ENCODE measurements at regions not wholly inside any gene's neighbourhood (a gene's known extent, or its start where the extent isn't known, plus 50 kb on each side); places are given as distances from the start of the nearest gene placed in this dataset.

GRCh38 chr2:153005071-153005730 lies 286.8 kb downstream of the ARL6IP6 start (continued):
- TF ChIP-seq, protein P1, sequence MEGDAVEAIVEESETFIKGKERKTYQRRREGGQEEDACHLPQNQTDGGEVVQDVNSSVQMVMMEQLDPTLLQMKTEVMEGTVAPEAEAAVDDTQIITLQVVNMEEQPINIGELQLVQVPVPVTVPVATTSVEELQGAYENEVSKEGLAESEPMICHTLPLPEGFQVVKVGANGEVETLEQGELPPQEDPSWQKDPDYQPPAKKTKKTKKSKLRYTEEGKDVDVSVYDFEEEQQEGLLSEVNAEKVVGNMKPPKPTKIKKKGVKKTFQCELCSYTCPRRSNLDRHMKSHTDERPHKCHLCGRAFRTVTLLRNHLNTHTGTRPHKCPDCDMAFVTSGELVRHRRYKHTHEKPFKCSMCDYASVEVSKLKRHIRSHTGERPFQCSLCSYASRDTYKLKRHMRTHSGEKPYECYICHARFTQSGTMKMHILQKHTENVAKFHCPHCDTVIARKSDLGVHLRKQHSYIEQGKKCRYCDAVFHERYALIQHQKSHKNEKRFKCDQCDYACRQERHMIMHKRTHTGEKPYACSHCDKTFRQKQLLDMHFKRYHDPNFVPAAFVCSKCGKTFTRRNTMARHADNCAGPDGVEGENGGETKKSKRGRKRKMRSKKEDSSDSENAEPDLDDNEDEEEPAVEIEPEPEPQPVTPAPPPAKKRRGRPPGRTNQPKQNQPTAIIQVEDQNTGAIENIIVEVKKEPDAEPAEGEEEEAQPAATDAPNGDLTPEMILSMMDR (conservative IDR thresholded peaks at IDR 0.05; ENCODE audit: low read depth in 2 of 2) = no peak
- TF ChIP-seq, protein P2, sequence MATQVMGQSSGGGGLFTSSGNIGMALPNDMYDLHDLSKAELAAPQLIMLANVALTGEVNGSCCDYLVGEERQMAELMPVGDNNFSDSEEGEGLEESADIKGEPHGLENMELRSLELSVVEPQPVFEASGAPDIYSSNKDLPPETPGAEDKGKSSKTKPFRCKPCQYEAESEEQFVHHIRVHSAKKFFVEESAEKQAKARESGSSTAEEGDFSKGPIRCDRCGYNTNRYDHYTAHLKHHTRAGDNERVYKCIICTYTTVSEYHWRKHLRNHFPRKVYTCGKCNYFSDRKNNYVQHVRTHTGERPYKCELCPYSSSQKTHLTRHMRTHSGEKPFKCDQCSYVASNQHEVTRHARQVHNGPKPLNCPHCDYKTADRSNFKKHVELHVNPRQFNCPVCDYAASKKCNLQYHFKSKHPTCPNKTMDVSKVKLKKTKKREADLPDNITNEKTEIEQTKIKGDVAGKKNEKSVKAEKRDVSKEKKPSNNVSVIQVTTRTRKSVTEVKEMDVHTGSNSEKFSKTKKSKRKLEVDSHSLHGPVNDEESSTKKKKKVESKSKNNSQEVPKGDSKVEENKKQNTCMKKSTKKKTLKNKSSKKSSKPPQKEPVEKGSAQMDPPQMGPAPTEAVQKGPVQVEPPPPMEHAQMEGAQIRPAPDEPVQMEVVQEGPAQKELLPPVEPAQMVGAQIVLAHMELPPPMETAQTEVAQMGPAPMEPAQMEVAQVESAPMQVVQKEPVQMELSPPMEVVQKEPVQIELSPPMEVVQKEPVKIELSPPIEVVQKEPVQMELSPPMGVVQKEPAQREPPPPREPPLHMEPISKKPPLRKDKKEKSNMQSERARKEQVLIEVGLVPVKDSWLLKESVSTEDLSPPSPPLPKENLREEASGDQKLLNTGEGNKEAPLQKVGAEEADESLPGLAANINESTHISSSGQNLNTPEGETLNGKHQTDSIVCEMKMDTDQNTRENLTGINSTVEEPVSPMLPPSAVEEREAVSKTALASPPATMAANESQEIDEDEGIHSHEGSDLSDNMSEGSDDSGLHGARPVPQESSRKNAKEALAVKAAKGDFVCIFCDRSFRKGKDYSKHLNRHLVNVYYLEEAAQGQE (IDR thresholded peaks at IDR 0.05; ENCODE audit: unreplicated experiment) = no peak
- TF ChIP-seq NANOG (IDR thresholded peaks at IDR 0.05; ENCODE audit: borderline replicate concordance) (no peak), ZNF114 (CRISPR knock-in tag; IDR thresholded peaks at IDR 0.05) (no peak), JUNB (IDR thresholded peaks at IDR 0.05; ENCODE audit: unreplicated experiment) (no peak), EZH2phosphoT487 (IDR thresholded peaks at IDR 0.05; ENCODE audit: unreplicated experiment) (no peak), STAT1 (IDR thresholded peaks at IDR 0.05; ENCODE audit: unreplicated experiment) (no peak), ZNF331 (CRISPR knock-in tag; IDR thresholded peaks at IDR 0.05; ENCODE audit: low read depth) (no peak)

- H3K4me1 ChIP-seq (ENCODE audit: insufficient read depth) = no peaks in the 10 kb centered on the region
- H2AFZ ChIP-seq = no peak overlapping the region
- Mint-ChIP-seq H3K9me3 (peaks cover 3% of the 10 kb centered on the region; the same call in 2 of the 3 replicates), H3K4me1 (no peaks in the 10 kb centered on the region), H3K36me3 (ENCODE audit: low read depth) (no peaks in the 10 kb centered on the region), H3K4me3 (no peak overlapping the region), H3K27ac (no peak overlapping the region), H3K27me3 (ENCODE audit: insufficient read depth, low read depth, poor library complexity) (no peaks in the 10 kb centered on the region)
- ATAC-seq (no peak), DNase-seq (ENCODE audit: low spot score) (no peak)
- H3K27ac ChIP-seq (ENCODE audit: low read depth) = no peak overlapping the region
- H3K36me3 ChIP-seq (ENCODE audit: insufficient read depth) = no peaks in the 10 kb centered on the region
- H3K9me2 ChIP-seq (ENCODE audit: insufficient read depth) = no peaks in the 10 kb centered on the region
- no peak overlapping the region for H3K4me3 ChIP-seq
- H3K79me2 ChIP-seq (replicated peaks; ENCODE audit: insufficient read depth) = no peaks in the 10 kb centered on the region
- H4K20me1 ChIP-seq (replicated peaks; ENCODE audit: insufficient read depth) = no peaks in the 10 kb centered on the region
- H3K27me3 ChIP-seq (ENCODE audit: insufficient read depth) = no peaks in the 10 kb centered on the region
- no peak overlapping the region for H3K4me2 ChIP-seq
- no peaks in the 10 kb centered on the region for H3F3A ChIP-seq (replicated peaks; ENCODE audit: low read depth)
- TF ChIP-seq ZNF331 (CRISPR knock-in tag; IDR thresholded peaks at IDR 0.05; ENCODE audit: low read depth) (no peak), EZH2 (IDR thresholded peaks at IDR 0.05; ENCODE audit: low read depth, unreplicated experiment) (no peak), JUNB (IDR thresholded peaks at IDR 0.05; ENCODE audit: unreplicated experiment) (no peak), ZNF114 (CRISPR knock-in tag; IDR thresholded peaks at IDR 0.05) (no peak), NANOG (IDR thresholded peaks at IDR 0.05; ENCODE audit: borderline replicate concordance) (no peak), ETS1 (IDR thresholded peaks at IDR 0.05) (no peak), CREB1 (CRISPR knock-in tag; IDR thresholded peaks at IDR 0.05; ENCODE audit: low read depth) (no peak), STAT1 (IDR thresholded peaks at IDR 0.05; ENCODE audit: unreplicated experiment) (no peak)
- TF ChIP-seq, protein P2 (IDR thresholded peaks at IDR 0.05; ENCODE audit: unreplicated experiment) = no peak
- TF ChIP-seq, protein P1 (conservative IDR thresholded peaks at IDR 0.05; ENCODE audit: low read depth in 2 of 2) = no peak
Measured at GRCh38 chr2:153004627-153005026, 286.2 kb downstream of the ARL6IP6 start.

Data from GM23338 (cell line).